ENCODE measurements at regions not wholly inside any gene's neighbourhood (a gene's known extent, or its start where the extent isn't known, plus 50 kb on each side); places are given as distances from the start of the nearest gene placed in this dataset.

GRCh38 chr9:36744678-36745077 lies 172.0 kb downstream of the MELK start:
- Histone ChIP-seq H3K4me3 (no peak overlapping the region), H3K4me2 (no peak overlapping the region), H2AFZ (no peak overlapping the region), H3K9me3 (ENCODE audit: low read depth) (no peaks in the 10 kb centered on the region), H3K27me3 (peaks cover 8% of the 10 kb centered on the region), H3K79me2 (no peaks in the 10 kb centered on the region), H3K9me2 (replicated peaks; ENCODE audit: insufficient read depth) (no peaks in the 10 kb centered on the region), H3K36me3 (replicated peaks; ENCODE audit: insufficient read depth, low read depth) (no peaks in the 10 kb centered on the region), H3K27ac (no peak overlapping the region), H3K4me1 (ENCODE audit: insufficient read depth) (no peaks in the 10 kb centered on the region), H4K20me1 (ENCODE audit: insufficient read depth, poor library complexity, severe bottlenecking) (no peaks in the 10 kb centered on the region)
- TF ChIP-seq EZH2 (IDR thresholded peaks at IDR 0.05; ENCODE audit: borderline replicate concordance) (no peak), CTCF (IDR thresholded peaks at IDR 0.05; ENCODE audit: poor library complexity) (no peak), EZH2phosphoT487 (IDR thresholded peaks at IDR 0.05; ENCODE audit: low read depth, severe bottlenecking, unreplicated experiment) (no peak)
- no peak for DNase-seq (ENCODE audit: low spot score)
- 79% methylated on average over 3 of the region's 3 CpGs for WGBS (ENCODE audit: low lambda C conversion rate, missing lambda C conversion rate)

GRCh38 chr9:36745977-36746376 lies 173.3 kb downstream of the MELK start:
- H3K4me1 ChIP-seq (ENCODE audit: insufficient read depth), result no peaks in the 10 kb centered on the region
- H3K4me3 ChIP-seq, result no peak overlapping the region
- WGBS (ENCODE audit: low lambda C conversion rate, missing lambda C conversion rate), result 79% methylated on average over 11 of the region's 11 CpGs
- no peak overlapping the region for H2AFZ ChIP-seq
- H3K9me2 ChIP-seq (replicated peaks; ENCODE audit: insufficient read depth), result no peaks in the 10 kb centered on the region
- DNase-seq (ENCODE audit: low spot score), result no peak
- TF ChIP-seq EZH2 (IDR thresholded peaks at IDR 0.05; ENCODE audit: borderline replicate concordance) (no peak), CTCF (IDR thresholded peaks at IDR 0.05; ENCODE audit: poor library complexity) (no peak), EZH2phosphoT487 (IDR thresholded peaks at IDR 0.05; ENCODE audit: low read depth, severe bottlenecking, unreplicated experiment) (no peak)
- peaks cover 16% of the 10 kb centered on the region for H3K27me3 ChIP-seq
- H3K4me2 ChIP-seq, result no peak overlapping the region
- H3K9me3 ChIP-seq (ENCODE audit: low read depth), result no peaks in the 10 kb centered on the region
- H4K20me1 ChIP-seq (ENCODE audit: insufficient read depth, poor library complexity, severe bottlenecking), result no peaks in the 10 kb centered on the region
- no peaks in the 10 kb centered on the region for H3K36me3 ChIP-seq (replicated peaks; ENCODE audit: insufficient read depth, low read depth)
- no peak overlapping the region for H3K27ac ChIP-seq
- H3K79me2 ChIP-seq, result no peaks in the 10 kb centered on the region

- H3K4me1 ChIP-seq (ENCODE audit: insufficient read depth), result no peaks in the 10 kb centered on the region
- 72% methylated on average over 3 of the region's 3 CpGs for WGBS (ENCODE audit: low lambda C conversion rate, missing lambda C conversion rate)
- H2AFZ ChIP-seq, result no peak overlapping the region
- no peaks in the 10 kb centered on the region for H3K9me2 ChIP-seq (replicated peaks; ENCODE audit: insufficient read depth)
- no peak for DNase-seq (ENCODE audit: low spot score)
- H3K36me3 ChIP-seq (replicated peaks; ENCODE audit: insufficient read depth, low read depth), result no peaks in the 10 kb centered on the region
- no peaks in the 10 kb centered on the region for H3K79me2 ChIP-seq
- H3K27ac ChIP-seq, result no peak overlapping the region
- peaks cover 16% of the 10 kb centered on the region for H3K27me3 ChIP-seq
- H4K20me1 ChIP-seq (ENCODE audit: insufficient read depth, poor library complexity, severe bottlenecking), result no peaks in the 10 kb centered on the region
- H3K4me2 ChIP-seq, result no peak overlapping the region
- TF ChIP-seq EZH2 (IDR thresholded peaks at IDR 0.05; ENCODE audit: borderline replicate concordance), result no peak
- TF ChIP-seq CTCF (IDR thresholded peaks at IDR 0.05; ENCODE audit: poor library complexity), result no peak
- no peak for TF ChIP-seq EZH2phosphoT487 (IDR thresholded peaks at IDR 0.05; ENCODE audit: low read depth, severe bottlenecking, unreplicated experiment)
- H3K4me3 ChIP-seq, result no peak overlapping the region
- H3K9me3 ChIP-seq (ENCODE audit: low read depth), result no peaks in the 10 kb centered on the region
These were observed 173.7 kb downstream of the MELK start for GRCh38 chr9:36746415-36746814.

All from hepatocyte (in vitro differentiated cells).